22Rv1 (cell line): ENCODE measurements at regions not wholly inside any gene's neighbourhood (a gene's known extent, or its start where the extent isn't known, plus 50 kb on each side); places are given as distances from the start of the nearest gene placed in this dataset.

Source experiments
- H3K27ac ChIP-seq: fragments of 450-650 bp; 2 replicates; pipeline ENCODE4 v1.5.1; 2017
- ZFX ChIP-seq: fragments of 450-650 bp; IDR thresholded peaks from 2 replicates; pipeline ENCODE4 v1.6.1; 2017; ENCODE audit warnings: antibody characterized with exemption, borderline replicate concordance
- TF ChIP-seq, protein P1 (sequence below): fragments of 450-650 bp; IDR thresholded peaks from 2 replicates; pipeline ENCODE4 v1.5.1; 2017; ENCODE audit warnings: mild to moderate bottlenecking

DNA sequence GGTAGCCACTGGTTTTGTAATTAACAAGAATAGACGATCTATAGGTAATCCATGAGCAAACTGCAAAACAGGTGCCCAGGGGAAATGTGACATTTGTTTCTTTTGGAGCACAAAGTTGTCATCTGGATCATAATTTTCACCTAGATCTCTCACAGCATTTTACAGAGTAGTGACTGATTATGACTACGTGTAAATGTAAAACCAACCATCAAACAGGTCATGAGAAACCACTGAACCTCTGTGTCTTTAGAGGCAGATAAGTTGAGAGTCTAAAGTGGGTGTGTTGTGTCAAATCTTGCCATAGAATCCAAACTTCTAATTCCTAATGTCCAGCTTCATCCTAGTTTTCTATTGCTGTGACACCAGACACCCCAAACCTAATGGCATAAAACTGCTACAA is 648.1 kb downstream of the MID1IP1 start:
- no peak overlapping the region for H3K27ac ChIP-seq
- TF ChIP-seq ZFX: no peak
- TF ChIP-seq, protein P1, sequence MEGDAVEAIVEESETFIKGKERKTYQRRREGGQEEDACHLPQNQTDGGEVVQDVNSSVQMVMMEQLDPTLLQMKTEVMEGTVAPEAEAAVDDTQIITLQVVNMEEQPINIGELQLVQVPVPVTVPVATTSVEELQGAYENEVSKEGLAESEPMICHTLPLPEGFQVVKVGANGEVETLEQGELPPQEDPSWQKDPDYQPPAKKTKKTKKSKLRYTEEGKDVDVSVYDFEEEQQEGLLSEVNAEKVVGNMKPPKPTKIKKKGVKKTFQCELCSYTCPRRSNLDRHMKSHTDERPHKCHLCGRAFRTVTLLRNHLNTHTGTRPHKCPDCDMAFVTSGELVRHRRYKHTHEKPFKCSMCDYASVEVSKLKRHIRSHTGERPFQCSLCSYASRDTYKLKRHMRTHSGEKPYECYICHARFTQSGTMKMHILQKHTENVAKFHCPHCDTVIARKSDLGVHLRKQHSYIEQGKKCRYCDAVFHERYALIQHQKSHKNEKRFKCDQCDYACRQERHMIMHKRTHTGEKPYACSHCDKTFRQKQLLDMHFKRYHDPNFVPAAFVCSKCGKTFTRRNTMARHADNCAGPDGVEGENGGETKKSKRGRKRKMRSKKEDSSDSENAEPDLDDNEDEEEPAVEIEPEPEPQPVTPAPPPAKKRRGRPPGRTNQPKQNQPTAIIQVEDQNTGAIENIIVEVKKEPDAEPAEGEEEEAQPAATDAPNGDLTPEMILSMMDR: no peak

DNA sequence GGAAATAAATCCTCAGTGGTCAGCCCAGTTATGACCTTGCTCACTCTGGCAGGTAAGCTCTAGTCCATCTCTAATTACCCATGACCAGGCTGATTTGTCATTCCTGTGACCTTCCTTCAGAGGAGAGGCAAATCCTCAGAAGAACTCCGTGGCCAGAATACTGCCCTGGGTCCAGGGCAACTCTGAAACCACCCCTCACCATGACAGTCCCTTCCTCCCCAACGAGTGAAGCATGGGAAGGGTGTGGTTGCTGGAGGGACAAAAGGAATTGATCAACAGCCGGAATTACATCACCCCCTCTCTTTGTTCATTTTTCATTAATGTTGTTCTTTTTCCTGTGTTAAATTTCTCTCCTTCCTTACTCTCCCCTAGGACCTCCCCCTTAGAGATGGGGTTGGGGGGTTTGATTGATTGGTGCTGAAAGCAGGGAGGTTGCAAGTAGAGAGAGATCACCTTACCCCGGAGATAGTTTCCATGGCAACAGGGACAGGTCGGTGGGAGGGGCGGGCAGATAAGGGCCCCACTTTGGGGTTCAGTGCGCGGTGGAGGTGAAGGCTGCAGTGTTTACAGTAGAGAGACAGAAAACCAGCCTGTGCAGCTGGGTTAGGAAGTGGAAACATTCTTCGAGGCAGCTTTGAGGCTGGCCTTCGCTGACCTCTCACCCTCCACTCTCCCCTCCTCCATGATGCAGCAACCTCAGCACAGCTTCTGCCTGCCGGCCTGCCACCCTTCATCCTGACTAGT is 647.4 kb downstream of the BCOR start:
- TF ChIP-seq ZFX: no peak
- TF ChIP-seq, protein P1: no peak
- H3K27ac ChIP-seq: no peak overlapping the region

DNA sequence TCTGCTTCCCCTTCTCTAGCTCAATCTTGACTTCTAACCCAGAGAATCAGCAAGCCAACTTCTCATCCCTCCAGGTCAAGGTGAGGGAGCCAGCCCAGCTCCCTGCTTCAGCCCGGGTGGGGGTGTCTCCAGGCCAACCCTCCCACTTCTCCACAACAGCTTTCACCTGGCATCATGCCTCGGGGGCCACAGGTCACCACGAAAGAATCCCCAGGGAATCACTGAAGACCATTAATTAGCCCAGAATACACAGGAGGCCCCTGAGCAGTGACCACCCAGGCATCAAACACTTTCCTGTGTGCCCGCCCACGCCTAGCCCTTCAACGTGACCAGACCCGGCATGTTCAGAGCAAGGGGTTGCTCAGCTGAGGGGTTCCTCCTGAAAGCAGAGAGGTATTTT is 646.7 kb downstream of the BCOR start:
- H3K27ac ChIP-seq: no peak overlapping the region
- TF ChIP-seq, protein P1: no peak
- TF ChIP-seq ZFX: no peak

DNA sequence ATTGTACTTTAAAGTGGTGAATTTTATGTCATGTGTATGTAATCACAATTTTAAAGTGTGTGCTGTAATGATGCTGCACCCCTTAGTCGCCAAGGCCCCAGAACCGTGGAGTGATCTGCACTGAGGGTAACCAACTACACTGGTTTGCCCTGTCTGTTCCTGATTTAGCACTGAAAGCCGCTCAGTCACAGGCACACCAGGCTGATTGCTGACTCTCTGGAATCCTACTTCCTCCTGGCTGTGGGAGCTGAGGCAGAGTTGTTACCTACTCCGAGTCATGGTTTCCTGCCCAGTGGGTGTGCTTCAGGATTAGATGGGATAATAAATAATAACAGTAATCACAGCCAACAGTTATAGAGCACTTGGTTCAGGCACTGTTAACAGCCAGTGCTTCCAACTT is 645.4 kb downstream of the BCOR start:
- TF ChIP-seq ZFX: no peak
- TF ChIP-seq, protein P1: no peak
- no peak overlapping the region for H3K27ac ChIP-seq

DNA sequence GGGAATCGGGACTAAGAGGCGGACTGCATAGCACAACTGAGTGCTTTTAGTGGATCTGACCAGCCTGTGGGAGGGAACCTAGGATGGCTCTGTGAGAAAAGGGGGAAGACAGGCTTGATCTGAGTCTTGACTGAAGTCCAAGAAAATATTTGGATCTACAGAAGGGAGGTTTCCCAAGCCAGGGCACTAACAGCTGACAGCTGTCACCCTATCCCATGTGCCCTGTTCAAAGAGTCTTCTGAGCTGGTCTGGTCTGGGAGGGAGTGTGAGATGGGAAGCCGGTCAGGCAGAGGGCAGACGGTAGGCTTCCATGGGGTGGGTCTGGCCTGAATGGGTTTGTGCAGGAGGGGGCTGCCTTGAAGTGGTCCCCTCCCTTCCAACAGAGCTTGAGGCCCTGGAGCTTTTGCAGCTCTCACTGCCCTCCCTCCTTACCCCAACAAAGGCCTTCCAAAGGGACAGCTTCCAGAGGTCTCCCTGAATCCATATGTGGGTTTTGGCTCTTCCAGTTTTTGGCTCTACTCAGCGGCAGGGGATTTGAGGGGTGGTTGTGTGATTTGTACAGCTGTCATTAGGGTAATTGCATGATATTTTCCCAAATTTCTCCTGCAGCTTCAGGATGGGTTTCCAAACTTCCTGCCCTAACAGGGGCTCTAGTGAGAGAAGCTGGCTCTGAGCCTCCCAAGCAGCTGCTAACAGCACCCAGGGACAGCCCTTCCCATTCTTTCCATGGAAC is 643.7 kb downstream of the BCOR start:
- no peak for TF ChIP-seq ZFX
- TF ChIP-seq, protein P1: no peak
- no peak overlapping the region for H3K27ac ChIP-seq

DNA sequence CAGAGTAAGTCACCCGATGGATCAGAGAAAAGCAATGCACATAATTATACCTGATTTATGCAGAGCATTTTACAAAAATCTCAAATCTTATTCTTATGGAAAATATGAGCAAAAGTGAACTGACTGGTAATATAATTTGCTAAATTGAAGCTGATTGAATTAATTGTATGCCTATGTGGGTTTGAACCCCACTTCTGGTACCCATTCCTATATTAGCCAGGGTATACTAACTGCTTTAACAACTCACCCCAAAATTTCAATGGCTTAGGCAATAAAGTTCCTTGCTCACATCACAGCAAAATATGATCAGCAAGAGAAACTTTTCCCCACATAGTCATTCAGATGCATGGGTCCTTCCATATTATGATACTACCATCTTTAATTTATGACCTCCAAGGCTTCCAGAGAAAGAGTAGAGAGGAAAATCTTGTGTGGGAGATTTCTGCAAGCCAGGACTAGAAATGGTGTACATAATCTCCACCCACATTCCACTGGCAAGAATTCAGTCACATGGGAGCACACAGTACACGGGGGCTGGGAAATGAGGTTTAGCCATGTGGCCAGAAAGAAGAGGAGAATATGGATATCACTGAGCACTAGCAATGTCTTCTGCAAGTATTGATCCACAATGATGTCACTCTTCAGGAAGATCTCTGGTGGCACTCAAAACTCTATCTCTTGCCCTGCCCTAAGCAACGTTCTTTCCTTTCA is 640.7 kb downstream of the BCOR start:
- no peak for TF ChIP-seq ZFX
- TF ChIP-seq, protein P1: no peak
- H3K27ac ChIP-seq: no peak overlapping the region

DNA sequence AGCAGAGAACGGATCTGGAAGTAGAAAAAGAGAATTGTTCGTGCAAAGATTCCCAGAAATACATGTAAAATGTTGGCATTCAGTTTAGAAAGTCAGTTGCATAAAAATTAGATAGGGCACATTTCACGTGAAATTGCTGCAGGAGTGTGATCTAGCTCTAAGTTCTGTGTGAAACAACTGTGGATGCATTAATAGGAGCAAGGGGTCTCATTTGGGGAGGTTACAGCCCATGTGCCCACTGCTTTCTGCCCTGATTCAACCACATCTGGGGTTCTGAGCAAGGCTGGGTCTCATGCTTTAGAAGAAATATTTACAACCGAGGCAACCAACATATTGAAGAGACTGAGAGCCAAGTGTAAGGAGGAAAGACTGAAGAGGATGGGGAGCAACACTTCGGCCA is 639.0 kb downstream of the BCOR start:
- no peak overlapping the region for H3K27ac ChIP-seq
- TF ChIP-seq ZFX: no peak
- TF ChIP-seq, protein P1: no peak
